ENCODE measurements at regions not wholly inside any gene's neighbourhood (a gene's known extent, or its start where the extent isn't known, plus 50 kb on each side); places are given as distances from the start of the nearest gene placed in this dataset.

- no peak for TF ChIP-seq ZBTB40 (IDR thresholded peaks at IDR 0.05; ENCODE audit: borderline replicate concordance)
- no peak for TF ChIP-seq EP300 (IDR thresholded peaks at IDR 0.05; ENCODE audit: borderline replicate concordance in 1 of 2, control insufficient read depth in 1 of 2, low read depth in 2 of 2, low read length in 2 of 2)
Observed at GRCh38 chr2:126518196-126518595, 137.8 kb upstream of the GYPC start (continued).

- FAIRE-seq = peak; percentile 85
- CTCF ChIA-PET = interaction anchor here (0.6 to 6.8 kb wide), 44 partner anchors 9 to 1473 kb away, joined by 3 to 124 read pairs (median 4); no protein-coding TSS in a partner anchor
- Histone ChIP-seq H4K20me1 (ENCODE audit: control insufficient read depth, insufficient read depth) (no peaks in the 10 kb centered on the region), H3K79me2 (ENCODE audit: control insufficient read depth, insufficient read depth, low read length) (no peaks in the 10 kb centered on the region), H3K27ac (ENCODE audit: control insufficient read depth, insufficient read depth) (no peak overlapping the region), H3K4me2 (ENCODE audit: control insufficient read depth, insufficient read depth) (no peak overlapping the region), H2AFZ (ENCODE audit: control insufficient read depth, low read depth, low read length) (no peak overlapping the region), H3K27me3 (replicated peaks in 1 of 2; ENCODE audit: control insufficient read depth in 2 of 2, insufficient read depth in 2 of 2, low read length in 1 of 2) (no peaks in the 10 kb centered on the region), H3K9me3 (replicated peaks; ENCODE audit: control insufficient read depth, insufficient read depth, low read length) (no peaks in the 10 kb centered on the region), H3K4me1 (ENCODE audit: control insufficient read depth, insufficient read depth, low read length) (no peaks in the 10 kb centered on the region), H3K36me3 (ENCODE audit: control insufficient read depth in 2 of 2, insufficient read depth in 2 of 2, low read length in 1 of 2) (no peaks in the 10 kb centered on the region), H3K4me3 (no peak overlapping the region), H3K9ac (ENCODE audit: control insufficient read depth, insufficient read depth, low read length) (no peak overlapping the region)
- SMC1A ChIA-PET (ENCODE audit: uncharacterized antibody, unreplicated experiment) = interaction anchor here (0.6 to 3.2 kb wide), 28 partner anchors 8 to 443 kb away, joined by 3 to 58 read pairs (median 4); no protein-coding TSS in a partner anchor
- in situ Hi-C loops (cut with MboI) (loop anchor here (5.0 kb wide), 1 partner anchor 244 kb away; no protein-coding TSS in a partner anchor), intact Hi-C loops (cut with micrococcal nuclease; ENCODE audit: unreplicated experiment) (loop anchor here (1.0 kb wide), 4 partner anchors 106 to 444 kb away; no protein-coding TSS in a partner anchor)
- 54% methylated on average over 8 of the region's 8 CpGs for WGBS (ENCODE audit: insufficient coverage, insufficient replicate concordance, low lambda C conversion rate, missing lambda C conversion rate)
- RAD21 ChIA-PET (ENCODE audit: unreplicated experiment) = interaction anchor here (0.6 to 4.0 kb wide), 19 partner anchors 62 to 523 kb away, joined by 3 to 58 read pairs (median 3); no protein-coding TSS in a partner anchor
- peak; percentile 91 for ATAC-seq
- POLR2A ChIA-PET = no interaction called here
- peak; percentile 11 for DNase-seq (ENCODE audit: low read depth, low spot score)
- BruUV-seq (replicated peaks) = no TSS peak
- no peak for TF ChIP-seq CUX1 (IDR thresholded peaks at IDR 0.05; ENCODE audit: insufficient replicate concordance, low read depth, low read length)
- peak; percentile 95 for TF ChIP-seq SMC3 (IDR thresholded peaks at IDR 0.05; ENCODE audit: borderline replicate concordance, low read length)
- TF ChIP-seq ZNF24 (IDR thresholded peaks at IDR 0.05) = peak; percentile 73
- peak; percentile 62 to 72 (median 71) for TF ChIP-seq CTCF (IDR thresholded peaks at IDR 0.05 in 2 of 3, conservative IDR thresholded peaks at IDR 0.05 in 1 of 3; ENCODE audit: control insufficient read depth in 2 of 3, extremely low read depth in 1 of 3, insufficient read depth in 1 of 3, low read depth in 3 of 3, low read length in 3 of 3)
- peak; percentile 91 for TF ChIP-seq RAD21 (IDR thresholded peaks at IDR 0.05; ENCODE audit: insufficient read depth, low read depth, low read length)
- no peak for TF ChIP-seq HCFC1 (IDR thresholded peaks at IDR 0.05; ENCODE audit: low read length)
- peak; percentile 60 for TF ChIP-seq YY1 (IDR thresholded peaks at IDR 0.05; ENCODE audit: low read depth, low read length)
Observed at GRCh38 chr2:126527836-126528490, 128.0 kb upstream of the GYPC start.

Measured in GM12878 (cell line).